ENCODE measurements at regions not wholly inside any gene's neighbourhood (a gene's known extent, or its start where the extent isn't known, plus 50 kb on each side); places are given as distances from the start of the nearest gene placed in this dataset.

- Histone ChIP-seq H3K36me3 (ENCODE audit: low read depth) (no peaks in the 10 kb centered on the region), H3K4me1 (ENCODE audit: low read depth) (no peaks in the 10 kb centered on the region), H3K9me3 (no peaks in the 10 kb centered on the region), H3K4me3 (no peak overlapping the region)
- DNase-seq (no peak), ATAC-seq (no peak)
- TF ChIP-seq, protein P1, sequence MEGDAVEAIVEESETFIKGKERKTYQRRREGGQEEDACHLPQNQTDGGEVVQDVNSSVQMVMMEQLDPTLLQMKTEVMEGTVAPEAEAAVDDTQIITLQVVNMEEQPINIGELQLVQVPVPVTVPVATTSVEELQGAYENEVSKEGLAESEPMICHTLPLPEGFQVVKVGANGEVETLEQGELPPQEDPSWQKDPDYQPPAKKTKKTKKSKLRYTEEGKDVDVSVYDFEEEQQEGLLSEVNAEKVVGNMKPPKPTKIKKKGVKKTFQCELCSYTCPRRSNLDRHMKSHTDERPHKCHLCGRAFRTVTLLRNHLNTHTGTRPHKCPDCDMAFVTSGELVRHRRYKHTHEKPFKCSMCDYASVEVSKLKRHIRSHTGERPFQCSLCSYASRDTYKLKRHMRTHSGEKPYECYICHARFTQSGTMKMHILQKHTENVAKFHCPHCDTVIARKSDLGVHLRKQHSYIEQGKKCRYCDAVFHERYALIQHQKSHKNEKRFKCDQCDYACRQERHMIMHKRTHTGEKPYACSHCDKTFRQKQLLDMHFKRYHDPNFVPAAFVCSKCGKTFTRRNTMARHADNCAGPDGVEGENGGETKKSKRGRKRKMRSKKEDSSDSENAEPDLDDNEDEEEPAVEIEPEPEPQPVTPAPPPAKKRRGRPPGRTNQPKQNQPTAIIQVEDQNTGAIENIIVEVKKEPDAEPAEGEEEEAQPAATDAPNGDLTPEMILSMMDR (IDR thresholded peaks at IDR 0.05), result no peak
- intact Hi-C loops (cut with DNase I, micrococcal nuclease), result no loop called here
Observed at GRCh38 chr16:65500007-65500406, 378.1 kb upstream of the CDH11 start.

GRCh38 chr16:65499566-65499965, 377.7 kb upstream of the CDH11 start:
- H3K4me1 ChIP-seq (ENCODE audit: low read depth), result no peaks in the 10 kb centered on the region
- no peaks in the 10 kb centered on the region for H3K36me3 ChIP-seq (ENCODE audit: low read depth)
- ATAC-seq, result no peak
- DNase-seq, result no peak
- intact Hi-C loops (cut with DNase I, micrococcal nuclease), result no loop called here
- no peaks in the 10 kb centered on the region for H3K9me3 ChIP-seq
- TF ChIP-seq, protein P1 (IDR thresholded peaks at IDR 0.05), result no peak
- no peak overlapping the region for H3K4me3 ChIP-seq

GRCh38 chr16:65497571-65497970, 375.7 kb upstream of the CDH11 start:
- no peaks in the 10 kb centered on the region for H3K36me3 ChIP-seq (ENCODE audit: low read depth)
- TF ChIP-seq, protein P1 (IDR thresholded peaks at IDR 0.05), result no peak
- H3K4me3 ChIP-seq, result no peak overlapping the region
- H3K9me3 ChIP-seq, result no peaks in the 10 kb centered on the region
- intact Hi-C loops (cut with DNase I, micrococcal nuclease), result no loop called here
- no peaks in the 10 kb centered on the region for H3K4me1 ChIP-seq (ENCODE audit: low read depth)
- ATAC-seq (no peak), DNase-seq (no peak)

DNA sequence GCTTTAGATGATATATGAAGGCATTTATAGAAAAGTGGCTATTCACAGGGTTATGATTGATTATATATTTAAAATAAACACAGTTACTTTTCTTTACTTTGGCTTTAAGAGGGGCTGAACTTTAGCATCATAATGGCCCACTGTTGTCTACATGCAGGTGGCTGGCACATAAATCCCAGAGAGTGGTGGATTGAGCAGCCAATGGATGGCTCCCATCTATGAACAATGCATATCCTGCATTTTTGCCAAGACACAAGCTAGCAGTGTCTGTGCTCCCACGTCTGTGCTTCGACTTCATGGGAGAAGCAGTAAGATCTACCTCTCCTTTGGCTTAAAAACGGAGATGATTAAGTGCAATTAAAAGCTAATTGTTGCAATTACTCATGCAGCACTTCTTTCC, 373.2 kb upstream of the CDH11 start:
- H3K36me3 ChIP-seq (ENCODE audit: low read depth), result no peaks in the 10 kb centered on the region
- intact Hi-C loops (cut with DNase I, micrococcal nuclease), result no loop called here
- H3K4me3 ChIP-seq, result no peak overlapping the region
- TF ChIP-seq, protein P1 (IDR thresholded peaks at IDR 0.05), result no peak
- DNase-seq (no peak), ATAC-seq (no peak)
- no peaks in the 10 kb centered on the region for H3K4me1 ChIP-seq (ENCODE audit: low read depth)
- H3K9me3 ChIP-seq, result no peaks in the 10 kb centered on the region

DNA sequence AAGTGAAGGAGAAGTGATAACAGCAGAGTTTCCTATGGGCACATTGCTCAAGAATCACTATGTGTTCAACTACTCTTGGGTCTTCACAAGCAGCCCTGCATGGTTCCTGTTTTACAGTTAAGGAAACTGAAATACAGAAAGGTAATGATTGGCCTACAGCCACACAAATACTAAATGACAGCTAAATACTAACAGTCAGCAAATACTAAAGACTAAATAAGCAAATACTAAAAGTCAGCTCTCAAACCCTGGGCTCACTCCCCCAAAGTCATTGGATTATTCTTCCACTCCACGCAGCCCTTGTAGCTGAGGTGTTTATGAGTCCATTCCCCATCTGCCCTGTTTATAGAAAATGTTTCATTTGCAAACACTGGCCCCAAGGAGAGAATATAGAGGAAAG, 372.7 kb upstream of the CDH11 start:
- Histone ChIP-seq H3K4me3 (no peak overlapping the region), H3K4me1 (ENCODE audit: low read depth) (no peaks in the 10 kb centered on the region), H3K9me3 (no peaks in the 10 kb centered on the region), H3K36me3 (ENCODE audit: low read depth) (no peaks in the 10 kb centered on the region)
- ATAC-seq, result no peak
- TF ChIP-seq, protein P1 (IDR thresholded peaks at IDR 0.05), result no peak
- DNase-seq, result no peak
- intact Hi-C loops (cut with DNase I, micrococcal nuclease), result no loop called here

DNA sequence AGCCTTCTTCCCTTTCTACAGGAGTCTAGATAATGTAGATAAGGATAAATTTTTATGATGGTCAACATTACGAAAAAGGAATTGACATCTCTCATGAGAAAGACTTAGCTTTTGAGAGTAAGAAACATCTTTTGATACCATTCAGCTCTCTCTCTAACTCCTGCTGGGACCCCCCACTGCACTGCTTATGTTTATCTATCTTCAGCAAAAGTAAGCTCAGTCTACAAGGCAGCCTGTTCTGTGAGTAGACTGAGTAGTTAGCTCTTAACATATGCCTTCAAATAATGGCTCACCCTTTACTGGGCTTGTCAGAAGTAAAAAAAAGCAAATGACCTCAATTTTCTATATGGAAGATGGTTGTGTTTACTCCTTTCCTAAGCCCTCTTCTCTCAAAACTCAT, 372.2 kb upstream of the CDH11 start:
- Histone ChIP-seq H3K9me3 (no peaks in the 10 kb centered on the region), H3K36me3 (ENCODE audit: low read depth) (no peaks in the 10 kb centered on the region), H3K4me1 (ENCODE audit: low read depth) (no peaks in the 10 kb centered on the region), H3K4me3 (no peak overlapping the region)
- TF ChIP-seq, protein P1 (IDR thresholded peaks at IDR 0.05), result no peak
- intact Hi-C loops (cut with DNase I, micrococcal nuclease), result no loop called here
- no peak for DNase-seq
- no peak for ATAC-seq
